ENCODE measurements at regions not wholly inside any gene's neighbourhood (a gene's known extent, or its start where the extent isn't known, plus 50 kb on each side); places are given as distances from the start of the nearest gene placed in this dataset.

GRCh38 chr2:12293874-12294273 lies 422.9 kb upstream of the TRIB2 start:
- intact Hi-C loops (cut with micrococcal nuclease), result no loop called here
- ChIA-PET POLR2A (no interaction called here), CTCF (no interaction called here), RAD21 (ENCODE audit: low non-redundant PET in 1 of 2, low total read pairs in 2 of 2, uncharacterized antibody in 2 of 2, unreplicated experiment in 2 of 2) (no interaction called here)
- H2AFZ ChIP-seq (ENCODE audit: low read depth, low read length, poor library complexity, severe bottlenecking), result no peak overlapping the region
- no peak overlapping the region for H3K9ac ChIP-seq (ENCODE audit: low read length)
- ATAC-seq, result no peak
- no peaks in the 10 kb centered on the region for H4K20me1 ChIP-seq (ENCODE audit: insufficient read depth)
- DNase-seq (ENCODE audit: low read depth, low spot score), result no peak
- H3K4me3 ChIP-seq (replicated peaks in 1 of 2; ENCODE audit: low read depth in 1 of 2, low read length in 2 of 2), result no peak overlapping the region
- no peaks in the 10 kb centered on the region for H3K79me2 ChIP-seq (ENCODE audit: insufficient read depth, low read length)
- no TSS peak for BruUV-seq (replicated peaks)
- TF ChIP-seq CEBPB (IDR thresholded peaks at IDR 0.05; ENCODE audit: low read depth) (no peak), ATF3 (IDR thresholded peaks at IDR 0.05) (no peak), SP1 (IDR thresholded peaks at IDR 0.05; ENCODE audit: low read depth) (no peak), CTCF (IDR thresholded peaks at IDR 0.05 in 2 of 3, conservative IDR thresholded peaks at IDR 0.05 in 1 of 3; ENCODE audit: borderline replicate concordance in 1 of 3, insufficient read depth in 1 of 3, low read depth in 2 of 3, low read length in 2 of 3) (no peak), SRF (IDR thresholded peaks at IDR 0.05; ENCODE audit: low read depth) (no peak), EZH2phosphoT487 (IDR thresholded peaks at IDR 0.05; ENCODE audit: borderline replicate concordance) (no peak), ZNF274 (IDR thresholded peaks at IDR 0.05; ENCODE audit: low read depth, low read length) (no peak), MAX (IDR thresholded peaks at IDR 0.05) (no peak), ZFX (IDR thresholded peaks at IDR 0.05) (no peak), RAD21 (IDR thresholded peaks at IDR 0.05; ENCODE audit: low read depth) (no peak), TCF7L2 (IDR thresholded peaks at IDR 0.05; ENCODE audit: borderline replicate concordance, extremely low read depth, insufficient read depth, insufficient read length) (no peak), JUND (IDR thresholded peaks at IDR 0.05) (no peak), YY1 (IDR thresholded peaks at IDR 0.05; ENCODE audit: extremely low read depth, insufficient replicate concordance, low read depth, low read length) (no peak), SIN3A (IDR thresholded peaks at IDR 0.05; ENCODE audit: low read depth) (no peak), FOSL1 (IDR thresholded peaks at IDR 0.05; ENCODE audit: low read depth) (no peak), CBX3 (IDR thresholded peaks at IDR 0.05; ENCODE audit: low read depth) (no peak)
- TF ChIP-seq, protein P1, sequence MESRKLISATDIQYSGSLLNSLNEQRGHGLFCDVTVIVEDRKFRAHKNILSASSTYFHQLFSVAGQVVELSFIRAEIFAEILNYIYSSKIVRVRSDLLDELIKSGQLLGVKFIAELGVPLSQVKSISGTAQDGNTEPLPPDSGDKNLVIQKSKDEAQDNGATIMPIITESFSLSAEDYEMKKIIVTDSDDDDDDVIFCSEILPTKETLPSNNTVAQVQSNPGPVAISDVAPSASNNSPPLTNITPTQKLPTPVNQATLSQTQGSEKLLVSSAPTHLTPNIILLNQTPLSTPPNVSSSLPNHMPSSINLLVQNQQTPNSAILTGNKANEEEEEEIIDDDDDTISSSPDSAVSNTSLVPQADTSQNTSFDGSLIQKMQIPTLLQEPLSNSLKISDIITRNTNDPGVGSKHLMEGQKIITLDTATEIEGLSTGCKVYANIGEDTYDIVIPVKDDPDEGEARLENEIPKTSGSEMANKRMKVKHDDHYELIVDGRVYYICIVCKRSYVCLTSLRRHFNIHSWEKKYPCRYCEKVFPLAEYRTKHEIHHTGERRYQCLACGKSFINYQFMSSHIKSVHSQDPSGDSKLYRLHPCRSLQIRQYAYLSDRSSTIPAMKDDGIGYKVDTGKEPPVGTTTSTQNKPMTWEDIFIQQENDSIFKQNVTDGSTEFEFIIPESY (IDR thresholded peaks at IDR 0.05; ENCODE audit: extremely low read depth, insufficient replicate concordance, low read length), result no peak
- no peaks in the 10 kb centered on the region for H3K9me2 ChIP-seq (ENCODE audit: insufficient read depth)
- H3K4me1 ChIP-seq (ENCODE audit: control insufficient read depth in 1 of 2, insufficient read depth in 2 of 2, low read length in 2 of 2), result no peaks in the 10 kb centered on the region
- H3K36me3 ChIP-seq (ENCODE audit: control insufficient read depth in 1 of 2, insufficient read depth in 2 of 2, low read length in 2 of 2), result no peaks in the 10 kb centered on the region
- no peak overlapping the region for H3K4me2 ChIP-seq (ENCODE audit: low read length)
- H3K27ac ChIP-seq (ENCODE audit: low read depth, low read length), result no peak overlapping the region
- H3K27me3 ChIP-seq (ENCODE audit: insufficient read depth, low read length), result no peaks in the 10 kb centered on the region
- no peaks in the 10 kb centered on the region for H3K9me3 ChIP-seq (ENCODE audit: control insufficient read depth in 1 of 2, insufficient read depth in 1 of 2, low read depth in 1 of 2, low read length in 2 of 2)
